GM12875 (cell line): ENCODE measurements at regions not wholly inside any gene's neighbourhood (a gene's known extent, or its start where the extent isn't known, plus 50 kb on each side); places are given as distances from the start of the nearest gene placed in this dataset.
"Not testable (repeated sequence)": the region's sequence is repeated elsewhere in the genome, so short reads cannot be mapped to it uniquely, and the experiment has no call there.

Experiments
- H3K4me3 ChIP-seq: one replicate; pipeline ENCODE4 v1.5.1; 2011; ENCODE audit warnings: low read depth, low read length, control low read depth
- CTCF ChIP-seq: IDR thresholded peaks from 2 replicates; pipeline ENCODE4 v1.5.1; 2011; ENCODE audit warnings: low read depth, mild to moderate bottlenecking, control low read depth, inconsistent platforms, low read length, moderate library complexity, borderline replicate concordance; ENCODE audit not compliant: insufficient read depth

GRCh38 chr14:38951451-38951850 is 151.6 kb downstream of the SEC23A start:
- H3K4me3 ChIP-seq, result no peak overlapping the region
- TF ChIP-seq CTCF, result no peak

GRCh38 chr14:38950676-38951075 is 152.4 kb downstream of the SEC23A start:
- H3K4me3 ChIP-seq, result no peak overlapping the region
- no peak for TF ChIP-seq CTCF

GRCh38 chr14:38948576-38948975 is 154.5 kb downstream of the SEC23A start:
- no peak for TF ChIP-seq CTCF
- no peak overlapping the region for H3K4me3 ChIP-seq

GRCh38 chr14:38948171-38948570 is 154.9 kb downstream of the SEC23A start:
- TF ChIP-seq CTCF, result no peak
- H3K4me3 ChIP-seq, result no peak overlapping the region

GRCh38 chr14:38947343-38947742 is 155.7 kb downstream of the SEC23A start:
- H3K4me3 ChIP-seq, result no peak overlapping the region
- no peak for TF ChIP-seq CTCF

GRCh38 chr14:38944691-38945090 is 158.3 kb downstream of the SEC23A start:
- TF ChIP-seq CTCF, result no peak

GRCh38 chr14:38941488-38941887 is 161.5 kb downstream of the SEC23A start:
- no peak overlapping the region for H3K4me3 ChIP-seq
- TF ChIP-seq CTCF, result no peak

More at GRCh38 chr14:38944691-38945090, 158.3 kb downstream of the SEC23A start:
- H3K4me3 ChIP-seq, result no peak overlapping the region

- not testable (repeated sequence) for H3K4me3 ChIP-seq
Measured at GRCh38 chr14:38932653-38933000, 170.4 kb downstream of the SEC23A start.
